ENCODE measurements at regions not wholly inside any gene's neighbourhood (a gene's known extent, or its start where the extent isn't known, plus 50 kb on each side); places are given as distances from the start of the nearest gene placed in this dataset.
A peak's percentile ranks its signal among the peaks of the same experiment; 100 is the strongest.

GRCh38 chr11:8329847-8330361 is 66.2 kb upstream of the LMO1 start:
- no peaks in the 10 kb centered on the region for H3K9me3 Mint-ChIP-seq (ENCODE audit: low read depth)
- H3K36me3 Mint-ChIP-seq, result no peaks in the 10 kb centered on the region
- no peaks in the 10 kb centered on the region for H3K27me3 Mint-ChIP-seq
- no peak overlapping the region for H3K4me3 Mint-ChIP-seq
- no peak overlapping the region for H3K27ac Mint-ChIP-seq
- CTCF ChIA-PET, result no interaction called here
- no peak for ATAC-seq
- no peak for DNase-seq
- no peaks in the 10 kb centered on the region for H3K4me1 Mint-ChIP-seq

GRCh38 chr11:8329336-8329735 is 65.7 kb upstream of the LMO1 start:
- H3K4me1 Mint-ChIP-seq, result no peaks in the 10 kb centered on the region
- H3K36me3 Mint-ChIP-seq, result no peaks in the 10 kb centered on the region
- no peak overlapping the region for H3K27ac Mint-ChIP-seq
- no peak for DNase-seq
- H3K9me3 Mint-ChIP-seq (ENCODE audit: low read depth), result no peaks in the 10 kb centered on the region
- H3K4me3 Mint-ChIP-seq, result no peak overlapping the region
- ATAC-seq, result no peak
- CTCF ChIA-PET, result no interaction called here
- no peaks in the 10 kb centered on the region for H3K27me3 Mint-ChIP-seq

- no peak overlapping the region for H3K27ac Mint-ChIP-seq
- no peaks in the 10 kb centered on the region for H3K27me3 Mint-ChIP-seq
- no peak overlapping the region for H3K4me3 Mint-ChIP-seq
- H3K4me1 Mint-ChIP-seq, result no peaks in the 10 kb centered on the region
- DNase-seq (peak; percentile 79), ATAC-seq (peak; percentile 87)
- CTCF ChIA-PET, result no interaction called here
- H3K9me3 Mint-ChIP-seq (ENCODE audit: low read depth), result no peaks in the 10 kb centered on the region
- H3K36me3 Mint-ChIP-seq, result no peaks in the 10 kb centered on the region
Observed at GRCh38 chr11:8328848-8329330, 65.2 kb upstream of the LMO1 start.

GRCh38 chr11:8328231-8328794 is 64.6 kb upstream of the LMO1 start:
- CTCF ChIA-PET, result no interaction called here
- Mint-ChIP-seq H3K9me3 (ENCODE audit: low read depth) (no peaks in the 10 kb centered on the region), H3K4me3 (no peak overlapping the region), H3K27me3 (no peaks in the 10 kb centered on the region), H3K27ac (no peak overlapping the region), H3K4me1 (no peaks in the 10 kb centered on the region), H3K36me3 (no peaks in the 10 kb centered on the region)
- ATAC-seq (no peak), DNase-seq (no peak)

GRCh38 chr11:8327761-8328192 is 64.1 kb upstream of the LMO1 start:
- ATAC-seq (no peak), DNase-seq (no peak)
- H3K9me3 Mint-ChIP-seq (ENCODE audit: low read depth), result no peaks in the 10 kb centered on the region
- CTCF ChIA-PET, result no interaction called here
- H3K27me3 Mint-ChIP-seq, result no peaks in the 10 kb centered on the region
- H3K4me1 Mint-ChIP-seq, result no peaks in the 10 kb centered on the region
- H3K4me3 Mint-ChIP-seq, result no peak overlapping the region
- no peak overlapping the region for H3K27ac Mint-ChIP-seq
- H3K36me3 Mint-ChIP-seq, result no peaks in the 10 kb centered on the region

GRCh38 chr11:8326337-8326736 is 62.7 kb upstream of the LMO1 start:
- H3K9me3 Mint-ChIP-seq (ENCODE audit: low read depth), result no peaks in the 10 kb centered on the region
- ATAC-seq, result no peak
- no peaks in the 10 kb centered on the region for H3K4me1 Mint-ChIP-seq
- no peak overlapping the region for H3K27ac Mint-ChIP-seq
- CTCF ChIA-PET, result no interaction called here
- no peaks in the 10 kb centered on the region for H3K27me3 Mint-ChIP-seq
- H3K36me3 Mint-ChIP-seq, result no peaks in the 10 kb centered on the region
- DNase-seq, result no peak
- no peak overlapping the region for H3K4me3 Mint-ChIP-seq

- Mint-ChIP-seq H3K4me3 (no peak overlapping the region), H3K9me3 (ENCODE audit: low read depth) (no peaks in the 10 kb centered on the region), H3K36me3 (no peaks in the 10 kb centered on the region), H3K27ac (no peak overlapping the region), H3K27me3 (no peaks in the 10 kb centered on the region), H3K4me1 (no peaks in the 10 kb centered on the region)
- CTCF ChIA-PET, result no interaction called here
- ATAC-seq (no peak), DNase-seq (no peak)
Observed at GRCh38 chr11:8325591-8326304, 62.1 kb upstream of the LMO1 start.

- Mint-ChIP-seq H3K4me3 (no peak overlapping the region), H3K9me3 (ENCODE audit: low read depth) (no peaks in the 10 kb centered on the region), H3K27me3 (no peaks in the 10 kb centered on the region), H3K27ac (no peak overlapping the region), H3K36me3 (no peaks in the 10 kb centered on the region), H3K4me1 (no peaks in the 10 kb centered on the region)
- ATAC-seq (no peak), DNase-seq (no peak)
- CTCF ChIA-PET, result interaction anchor here (1.3 kb wide), 1 partner anchor 60 kb away, joined by 3 read pairs; no protein-coding TSS in a partner anchor
Observed at GRCh38 chr11:8323161-8323935, 59.7 kb upstream of the LMO1 start.

GRCh38 chr11:8321876-8322275 is 58.2 kb upstream of the LMO1 start:
- no peaks in the 10 kb centered on the region for H3K9me3 Mint-ChIP-seq (ENCODE audit: low read depth)
- DNase-seq (no peak), ATAC-seq (no peak)
- peaks cover 3% of the 10 kb centered on the region for H3K27me3 Mint-ChIP-seq
- H3K36me3 Mint-ChIP-seq, result no peaks in the 10 kb centered on the region
- H3K27ac Mint-ChIP-seq, result no peak overlapping the region
- H3K4me1 Mint-ChIP-seq, result no peaks in the 10 kb centered on the region
- CTCF ChIA-PET, result no interaction called here
- no peak overlapping the region for H3K4me3 Mint-ChIP-seq

GRCh38 chr11:8320076-8320475 is 56.4 kb upstream of the LMO1 start:
- H3K4me1 Mint-ChIP-seq, result no peaks in the 10 kb centered on the region
- peaks cover 3% of the 10 kb centered on the region for H3K27me3 Mint-ChIP-seq
- H3K27ac Mint-ChIP-seq, result no peak overlapping the region
- CTCF ChIA-PET, result no interaction called here
- no peaks in the 10 kb centered on the region for H3K9me3 Mint-ChIP-seq (ENCODE audit: low read depth)
- no peak overlapping the region for H3K4me3 Mint-ChIP-seq
- H3K36me3 Mint-ChIP-seq, result no peaks in the 10 kb centered on the region
- ATAC-seq, result no peak
- DNase-seq, result no peak

GRCh38 chr11:8318536-8318935 is 54.9 kb upstream of the LMO1 start:
- DNase-seq, result no peak
- CTCF ChIA-PET, result no interaction called here
- no peak for ATAC-seq
- H3K27ac Mint-ChIP-seq, result no peak overlapping the region
- no peaks in the 10 kb centered on the region for H3K9me3 Mint-ChIP-seq (ENCODE audit: low read depth)
- H3K27me3 Mint-ChIP-seq, result peaks cover 3% of the 10 kb centered on the region
- no peak overlapping the region for H3K4me3 Mint-ChIP-seq
- H3K4me1 Mint-ChIP-seq, result no peaks in the 10 kb centered on the region
- H3K36me3 Mint-ChIP-seq, result no peaks in the 10 kb centered on the region

GRCh38 chr11:8317159-8317558 is 53.5 kb upstream of the LMO1 start:
- no peak overlapping the region for H3K27ac Mint-ChIP-seq

GRCh38 chr11:8315954-8316353 is 52.3 kb upstream of the LMO1 start:
- no peaks in the 10 kb centered on the region for H3K9me3 Mint-ChIP-seq (ENCODE audit: low read depth)
- H3K4me3 Mint-ChIP-seq, result no peak overlapping the region
- peaks cover 3% of the 10 kb centered on the region for H3K27me3 Mint-ChIP-seq
- ATAC-seq (no peak), DNase-seq (no peak)
- H3K36me3 Mint-ChIP-seq, result no peaks in the 10 kb centered on the region
- no peak overlapping the region for H3K27ac Mint-ChIP-seq
- CTCF ChIA-PET, result no interaction called here
- H3K4me1 Mint-ChIP-seq, result no peaks in the 10 kb centered on the region

More at GRCh38 chr11:8317159-8317558, 53.5 kb upstream of the LMO1 start:
- DNase-seq, result no peak
- H3K4me1 Mint-ChIP-seq, result no peaks in the 10 kb centered on the region
- no peaks in the 10 kb centered on the region for H3K36me3 Mint-ChIP-seq
- H3K4me3 Mint-ChIP-seq, result no peak overlapping the region
- CTCF ChIA-PET, result no interaction called here
- H3K9me3 Mint-ChIP-seq (ENCODE audit: low read depth), result no peaks in the 10 kb centered on the region
- ATAC-seq, result no peak
- peaks cover 3% of the 10 kb centered on the region for H3K27me3 Mint-ChIP-seq

GRCh38 chr11:8315463-8315862 is 51.8 kb upstream of the LMO1 start:
- H3K27me3 Mint-ChIP-seq, result peaks cover 3% of the 10 kb centered on the region
- DNase-seq, result no peak
- CTCF ChIA-PET, result no interaction called here
- H3K36me3 Mint-ChIP-seq, result no peaks in the 10 kb centered on the region
- no peak for ATAC-seq
- no peak overlapping the region for H3K4me3 Mint-ChIP-seq
- H3K4me1 Mint-ChIP-seq, result no peaks in the 10 kb centered on the region
- no peak overlapping the region for H3K27ac Mint-ChIP-seq
- H3K9me3 Mint-ChIP-seq (ENCODE audit: low read depth), result no peaks in the 10 kb centered on the region
